ENCODE measurements at regions not wholly inside any gene's neighbourhood (a gene's known extent, or its start where the extent isn't known, plus 50 kb on each side); places are given as distances from the start of the nearest gene placed in this dataset.

DNA sequence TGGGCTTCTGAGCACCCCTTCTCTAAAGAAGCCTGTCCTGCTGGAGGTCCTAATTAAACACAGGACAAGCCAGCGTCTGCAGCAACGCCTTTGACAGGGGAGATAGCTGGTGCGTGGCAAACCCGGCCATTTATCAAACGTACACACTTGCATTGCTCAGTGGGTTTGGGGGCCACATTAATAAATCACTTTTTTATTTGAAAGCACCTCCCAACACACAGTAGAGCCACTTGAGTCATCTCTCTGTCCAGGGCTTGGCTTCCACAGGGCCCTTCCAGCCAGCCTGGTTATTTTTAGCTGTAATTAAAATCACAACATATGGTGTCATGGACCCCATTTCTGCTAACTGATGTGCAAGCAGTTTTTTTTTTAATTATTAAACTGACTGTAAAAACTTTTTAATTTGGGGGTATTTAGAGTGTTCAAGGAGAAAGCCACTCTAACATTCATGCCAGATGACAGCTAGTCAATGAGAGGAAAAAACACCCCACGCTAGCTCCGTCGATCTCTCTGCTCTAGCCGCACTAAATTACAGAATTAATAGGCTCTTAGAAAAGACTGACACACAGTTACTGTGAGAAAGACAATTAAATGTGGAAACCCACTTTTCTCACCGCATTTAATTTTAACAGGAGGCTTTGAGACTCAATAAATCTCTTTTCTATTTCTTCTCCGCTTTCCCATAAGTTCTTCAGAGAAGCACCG lies 201.0 kb upstream of the WSCD1 start:
- H3K4me1 Mint-ChIP-seq (ENCODE audit: unreplicated experiment) = peaks cover 14% of the 10 kb centered on the region
- H3K27ac Mint-ChIP-seq (ENCODE audit: unreplicated experiment) = no peak overlapping the region
- no peak for DNase-seq (ENCODE audit: low spot score)
- H3K36me3 Mint-ChIP-seq (ENCODE audit: low read depth, unreplicated experiment) = no peaks in the 10 kb centered on the region
- H3K4me3 Mint-ChIP-seq (ENCODE audit: unreplicated experiment) = no peak overlapping the region
- H3K9me3 Mint-ChIP-seq (ENCODE audit: unreplicated experiment) = no peaks in the 10 kb centered on the region
- no peak for TF ChIP-seq CTCF (IDR thresholded peaks at IDR 0.05; ENCODE audit: unreplicated experiment)
- peaks cover 2% of the 10 kb centered on the region for H3K27me3 Mint-ChIP-seq (ENCODE audit: unreplicated experiment)

DNA sequence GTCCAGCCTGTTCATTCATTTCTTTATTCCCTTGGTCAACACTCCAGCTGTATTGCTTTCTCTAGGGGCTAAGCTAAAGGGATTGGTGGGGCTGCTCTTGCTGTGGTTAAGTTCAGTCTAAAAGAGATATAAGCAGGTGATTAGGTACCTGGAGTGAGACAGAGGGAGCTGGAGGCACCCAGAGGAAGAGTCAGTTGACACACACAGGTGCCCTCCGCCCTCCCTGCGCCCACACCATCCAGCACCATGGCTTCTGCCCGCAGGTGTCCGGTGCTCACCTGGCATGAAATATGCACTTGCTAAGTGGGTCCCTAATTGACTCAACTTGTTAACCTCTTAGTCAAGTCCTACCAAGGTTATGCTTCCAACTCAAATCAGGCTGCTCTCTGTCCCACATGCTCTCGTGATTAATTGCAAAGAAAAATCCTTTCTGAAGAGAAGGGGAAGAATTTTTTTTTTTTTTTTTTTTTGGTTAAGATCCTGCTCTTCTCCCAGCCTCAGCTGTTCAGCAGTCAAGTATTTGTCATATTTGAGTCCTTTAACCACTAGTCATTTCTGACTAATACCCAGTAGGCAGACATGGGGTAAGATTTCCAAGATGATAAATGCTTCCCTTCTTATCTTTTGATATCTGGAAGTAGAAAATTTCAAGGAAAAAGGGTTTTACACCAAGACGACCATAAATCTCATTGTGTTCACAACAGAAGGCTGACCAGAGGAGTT lies 199.8 kb upstream of the WSCD1 start:
- no peaks in the 10 kb centered on the region for H3K36me3 Mint-ChIP-seq (ENCODE audit: low read depth, unreplicated experiment)
- H3K4me3 Mint-ChIP-seq (ENCODE audit: unreplicated experiment) = no peak overlapping the region
- no peak for DNase-seq (ENCODE audit: low spot score)
- H3K27me3 Mint-ChIP-seq (ENCODE audit: unreplicated experiment) = peaks cover 2% of the 10 kb centered on the region
- H3K9me3 Mint-ChIP-seq (ENCODE audit: unreplicated experiment) = no peaks in the 10 kb centered on the region
- TF ChIP-seq CTCF (IDR thresholded peaks at IDR 0.05; ENCODE audit: unreplicated experiment) = no peak
- no peak overlapping the region for H3K27ac Mint-ChIP-seq (ENCODE audit: unreplicated experiment)
- H3K4me1 Mint-ChIP-seq (ENCODE audit: unreplicated experiment) = peaks cover 17% of the 10 kb centered on the region

- DNase-seq (ENCODE audit: low spot score) = no peak
- Mint-ChIP-seq H3K9me3 (ENCODE audit: unreplicated experiment) (no peaks in the 10 kb centered on the region), H3K4me3 (ENCODE audit: unreplicated experiment) (no peak overlapping the region), H3K36me3 (ENCODE audit: low read depth, unreplicated experiment) (no peaks in the 10 kb centered on the region), H3K27ac (ENCODE audit: unreplicated experiment) (no peak overlapping the region), H3K4me1 (ENCODE audit: unreplicated experiment) (peaks cover 22% of the 10 kb centered on the region), H3K27me3 (ENCODE audit: unreplicated experiment) (peaks cover 4% of the 10 kb centered on the region)
- TF ChIP-seq CTCF (IDR thresholded peaks at IDR 0.05; ENCODE audit: unreplicated experiment) = no peak
Measured at GRCh38 chr17:5871666-5872065, 198.5 kb upstream of the WSCD1 start.

- Mint-ChIP-seq H3K9me3 (ENCODE audit: unreplicated experiment) (no peaks in the 10 kb centered on the region), H3K4me3 (ENCODE audit: unreplicated experiment) (no peak overlapping the region), H3K27me3 (ENCODE audit: unreplicated experiment) (peaks cover 7% of the 10 kb centered on the region), H3K27ac (ENCODE audit: unreplicated experiment) (peak overlapping the region; percentile 91), H3K4me1 (ENCODE audit: unreplicated experiment) (peaks cover 30% of the 10 kb centered on the region), H3K36me3 (ENCODE audit: low read depth, unreplicated experiment) (no peaks in the 10 kb centered on the region)
- DNase-seq (ENCODE audit: low spot score) = no peak
- TF ChIP-seq CTCF (IDR thresholded peaks at IDR 0.05; ENCODE audit: unreplicated experiment) = no peak
Measured at GRCh38 chr17:5872831-5873230, 197.3 kb upstream of the WSCD1 start.

DNA sequence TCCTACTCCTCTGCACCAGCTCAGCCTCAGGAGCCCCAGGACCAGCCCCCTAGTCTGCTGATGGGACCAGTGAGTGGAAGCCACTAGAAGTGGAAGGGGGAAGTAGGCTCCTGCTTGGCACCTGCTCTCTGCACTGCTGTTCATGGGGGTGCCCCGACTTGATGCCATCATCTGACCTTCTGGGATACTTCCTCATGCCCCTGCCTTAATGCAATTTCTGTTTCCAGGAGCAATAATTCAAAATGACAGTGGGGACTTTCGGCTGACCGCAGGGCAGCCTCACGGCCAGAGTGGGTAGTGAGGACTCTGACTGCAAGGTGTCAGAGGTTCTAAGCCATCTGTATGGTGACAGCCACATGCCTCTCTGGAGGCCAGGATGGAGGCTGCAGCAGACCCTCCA lies 196.4 kb upstream of the WSCD1 start:
- no peak for DNase-seq (ENCODE audit: low spot score)
- Mint-ChIP-seq H3K36me3 (ENCODE audit: low read depth, unreplicated experiment) (no peaks in the 10 kb centered on the region), H3K4me3 (ENCODE audit: unreplicated experiment) (no peak overlapping the region), H3K9me3 (ENCODE audit: unreplicated experiment) (no peaks in the 10 kb centered on the region), H3K27me3 (ENCODE audit: unreplicated experiment) (peaks cover 8% of the 10 kb centered on the region), H3K4me1 (ENCODE audit: unreplicated experiment) (peaks cover 31% of the 10 kb centered on the region), H3K27ac (ENCODE audit: unreplicated experiment) (no peak overlapping the region)
- no peak for TF ChIP-seq CTCF (IDR thresholded peaks at IDR 0.05; ENCODE audit: unreplicated experiment)

All from endothelial cell (in vitro differentiated cells).